ENCODE measurements at regions not wholly inside any gene's neighbourhood (a gene's known extent, or its start where the extent isn't known, plus 50 kb on each side); places are given as distances from the start of the nearest gene placed in this dataset.

GRCh38 chr9:4359016-4359415 lies 59.1 kb upstream of the GLIS3 start:
- TF ChIP-seq CTCF (IDR thresholded peaks at IDR 0.05; ENCODE audit: low read depth, low read length, poor library complexity, severe bottlenecking), result no peak
- TF ChIP-seq EZH2phosphoT487 (IDR thresholded peaks at IDR 0.05; ENCODE audit: borderline replicate concordance, low read length), result no peak

All from DOHH2 (cell line).